SK-N-SH treated with all-trans-retinoic acid at 6 μM for 48 hours (cell line): ENCODE measurements at regions not wholly inside any gene's neighbourhood (a gene's known extent, or its start where the extent isn't known, plus 50 kb on each side); places are given as distances from the start of the nearest gene placed in this dataset.

Source experiments
- ATAC-seq: fragments of 200-7000 bp; cut with Tn5 transposase; 3 replicates; pipeline ENCODE4 v1.9.1; 2020; ENCODE audit warnings: mild to moderate bottlenecking, moderate library complexity
- ARNTL ChIP-seq: fragments of 450-650 bp; formaldehyde crosslinking; IDR thresholded peaks from 2 replicates; pipeline ENCODE4 v1.5.0; 2020; ENCODE audit warnings: low read depth, mild to moderate bottlenecking, moderate library complexity, borderline replicate concordance
- BACH2 ChIP-seq: fragments of 250-450 bp; sonication (Bioruptor Pico); IDR thresholded peaks from 2 replicates; pipeline ENCODE4 v1.9.0; 2021; ENCODE audit warnings: mild to moderate bottlenecking, borderline replicate concordance
- CSDC2 ChIP-seq: fragments of 250-450 bp; sonication (Bioruptor Pico); IDR thresholded peaks from 2 replicates; pipeline ENCODE4 v1.5.0; 2020; ENCODE audit warnings: mild to moderate bottlenecking, moderate library complexity
- ESRRG ChIP-seq: fragments of 250-450 bp; sonication (Bioruptor Pico); IDR thresholded peaks from 2 replicates; pipeline ENCODE4 v1.6.1; 2021; ENCODE audit warnings: mild to moderate bottlenecking
- GLIS3 ChIP-seq: fragments of 250-450 bp; sonication (Bioruptor Pico); IDR thresholded peaks from 2 replicates; pipeline ENCODE4 v1.5.0; 2020; ENCODE audit warnings: mild to moderate bottlenecking, moderate library complexity
- ISL1 ChIP-seq: fragments of 250-450 bp; sonication (Bioruptor Pico); IDR thresholded peaks from 2 replicates; pipeline ENCODE4 v2.1.2; 2022; ENCODE audit warnings: mild to moderate bottlenecking, moderate library complexity
- PPARA ChIP-seq: fragments of 250-450 bp; sonication (Bioruptor Pico); IDR thresholded peaks from 2 replicates; pipeline ENCODE4 v1.5.0; 2020; ENCODE audit warnings: mild to moderate bottlenecking, borderline replicate concordance
- RARB ChIP-seq: fragments of 250-450 bp; sonication (Bioruptor Pico); IDR thresholded peaks from 2 replicates; pipeline ENCODE4 v1.8.0; 2021; ENCODE audit warnings: mild to moderate bottlenecking, moderate library complexity
- SNAI2 ChIP-seq: fragments of 250-450 bp; sonication (Bioruptor Pico); IDR thresholded peaks from 2 replicates; pipeline ENCODE4 v1.5.0; 2020; ENCODE audit warnings: mild to moderate bottlenecking, moderate library complexity
- TOX ChIP-seq: fragments of 250-450 bp; sonication (Bioruptor Pico); IDR thresholded peaks from 2 replicates; pipeline ENCODE4 v1.8.0; 2021; ENCODE audit warnings: mild to moderate bottlenecking, moderate library complexity, borderline replicate concordance
- ZC3H10 ChIP-seq: fragments of 250-450 bp; sonication (Bioruptor Pico); IDR thresholded peaks from 2 replicates; pipeline ENCODE4 v1.5.1; 2021; ENCODE audit warnings: mild to moderate bottlenecking, moderate library complexity
- ZFP3 ChIP-seq: fragments of 250-450 bp; sonication (Bioruptor Pico); IDR thresholded peaks from 2 replicates; pipeline ENCODE4 v1.5.0; 2020; ENCODE audit warnings: mild to moderate bottlenecking, moderate library complexity
- ZFP30 ChIP-seq: fragments of 450-650 bp; formaldehyde crosslinking; IDR thresholded peaks from 2 replicates; pipeline ENCODE4 v1.5.0; 2022; ENCODE audit warnings: mild to moderate bottlenecking, moderate library complexity
- ZNF565 ChIP-seq: fragments of 450-650 bp; formaldehyde crosslinking; conservative IDR thresholded peaks from 2 replicates; pipeline ENCODE4 v1.5.0; 2020; ENCODE audit warnings: low read depth, mild to moderate bottlenecking, moderate library complexity
- ZNF8 ChIP-seq: fragments of 450-650 bp; formaldehyde crosslinking; IDR thresholded peaks from 2 replicates; pipeline ENCODE4 v1.5.0; 2020; ENCODE audit warnings: mild to moderate bottlenecking, moderate library complexity
- TF ChIP-seq, protein P1 (sequence below): fragments of 250-450 bp; sonication (Bioruptor Pico); IDR thresholded peaks from 2 replicates; pipeline ENCODE4 v1.8.0; 2020; ENCODE audit warnings: mild to moderate bottlenecking, moderate library complexity, borderline replicate concordance
- TF ChIP-seq, protein P2 (sequence below): fragments of 250-450 bp; sonication (Bioruptor Pico); IDR thresholded peaks from 2 replicates; pipeline ENCODE4 v1.5.0; 2020; ENCODE audit warnings: mild to moderate bottlenecking, moderate library complexity
- TF ChIP-seq, protein P3 (sequence below): fragments of 250-450 bp; sonication (Bioruptor Pico); IDR thresholded peaks from 2 replicates; pipeline ENCODE4 v1.5.1; 2021; ENCODE audit warnings: mild to moderate bottlenecking, moderate library complexity
- TF ChIP-seq, protein P4 (sequence below): fragments of 250-450 bp; sonication (Bioruptor Pico); IDR thresholded peaks from 2 replicates; pipeline ENCODE4 v1.8.0; 2021; ENCODE audit warnings: low read depth, mild to moderate bottlenecking, moderate library complexity, borderline replicate concordance

DNA sequence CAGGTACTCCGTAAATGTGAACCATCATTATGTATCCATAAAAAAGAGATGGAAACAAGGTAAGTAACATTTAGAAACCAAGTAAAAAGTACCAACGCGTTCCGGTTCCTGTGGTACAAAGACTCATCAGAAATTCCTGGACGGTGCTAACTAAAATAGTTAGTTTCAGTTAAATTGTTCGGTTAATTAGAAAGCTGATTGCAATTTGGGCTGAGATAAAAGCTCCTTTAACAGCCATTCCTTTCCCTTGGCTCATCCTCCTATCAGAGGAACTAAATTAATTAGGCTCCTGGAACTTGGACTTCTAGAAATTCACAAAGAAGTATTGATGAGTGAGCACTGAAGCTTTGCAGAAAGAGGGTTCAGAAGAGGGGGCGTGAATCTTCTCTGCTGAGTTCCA, 63.5 kb downstream of the SOX1 start (continued):
- no peak for TF ChIP-seq ZC3H10 (CRISPR knock-in tag)
- no peak for TF ChIP-seq ZNF8
- TF ChIP-seq ISL1 (CRISPR knock-in tag) = no peak
- TF ChIP-seq ZFP3 (CRISPR knock-in tag) = no peak
- TF ChIP-seq, protein P1, sequence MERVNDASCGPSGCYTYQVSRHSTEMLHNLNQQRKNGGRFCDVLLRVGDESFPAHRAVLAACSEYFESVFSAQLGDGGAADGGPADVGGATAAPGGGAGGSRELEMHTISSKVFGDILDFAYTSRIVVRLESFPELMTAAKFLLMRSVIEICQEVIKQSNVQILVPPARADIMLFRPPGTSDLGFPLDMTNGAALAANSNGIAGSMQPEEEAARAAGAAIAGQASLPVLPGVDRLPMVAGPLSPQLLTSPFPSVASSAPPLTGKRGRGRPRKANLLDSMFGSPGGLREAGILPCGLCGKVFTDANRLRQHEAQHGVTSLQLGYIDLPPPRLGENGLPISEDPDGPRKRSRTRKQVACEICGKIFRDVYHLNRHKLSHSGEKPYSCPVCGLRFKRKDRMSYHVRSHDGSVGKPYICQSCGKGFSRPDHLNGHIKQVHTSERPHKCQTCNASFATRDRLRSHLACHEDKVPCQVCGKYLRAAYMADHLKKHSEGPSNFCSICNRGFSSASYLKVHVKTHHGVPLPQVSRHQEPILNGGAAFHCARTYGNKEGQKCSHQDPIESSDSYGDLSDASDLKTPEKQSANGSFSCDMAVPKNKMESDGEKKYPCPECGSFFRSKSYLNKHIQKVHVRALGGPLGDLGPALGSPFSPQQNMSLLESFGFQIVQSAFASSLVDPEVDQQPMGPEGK (CRISPR knock-in tag) = no peak
- no peak for TF ChIP-seq CSDC2 (CRISPR knock-in tag)
- no peak for TF ChIP-seq BACH2 (CRISPR knock-in tag)

DNA sequence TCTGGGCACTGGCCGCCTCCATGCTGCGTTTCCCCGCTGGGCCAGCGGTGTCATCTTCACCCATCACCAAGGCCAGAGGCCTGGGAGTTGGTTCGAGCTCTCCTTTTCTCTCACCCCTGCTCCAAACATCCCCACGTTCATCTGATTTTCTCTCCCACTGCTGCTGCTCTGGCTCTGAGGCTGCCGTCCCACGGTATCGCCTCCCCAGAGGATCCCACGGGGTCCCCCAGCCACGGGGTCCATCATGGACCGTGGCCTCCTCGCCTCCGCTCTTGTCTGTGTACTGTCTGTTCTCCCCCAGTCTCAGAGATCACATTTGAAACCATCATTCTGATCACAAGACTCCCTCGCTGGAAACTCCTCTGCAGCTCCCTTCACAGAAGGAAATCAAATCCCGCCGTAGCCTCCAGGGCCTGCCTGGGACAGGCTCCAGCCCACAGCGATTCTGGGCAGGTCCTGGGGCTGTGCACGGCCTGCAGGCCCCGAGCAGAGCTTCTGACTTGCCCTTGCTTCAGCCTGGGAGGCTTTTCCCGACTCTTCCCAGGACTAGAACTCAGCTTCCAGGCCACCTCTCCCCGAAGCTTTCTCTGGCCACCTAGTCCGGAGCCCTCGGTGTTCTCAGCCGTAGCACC, 64.2 kb downstream of the SOX1 start:
- no peak; the same call in 2 of the 3 replicates for ATAC-seq
- TF ChIP-seq ZNF8 (no peak), ESRRG (CRISPR knock-in tag) (no peak), SNAI2 (no peak), PPARA (CRISPR knock-in tag) (no peak), ARNTL (no peak)
- TF ChIP-seq, protein P2, sequence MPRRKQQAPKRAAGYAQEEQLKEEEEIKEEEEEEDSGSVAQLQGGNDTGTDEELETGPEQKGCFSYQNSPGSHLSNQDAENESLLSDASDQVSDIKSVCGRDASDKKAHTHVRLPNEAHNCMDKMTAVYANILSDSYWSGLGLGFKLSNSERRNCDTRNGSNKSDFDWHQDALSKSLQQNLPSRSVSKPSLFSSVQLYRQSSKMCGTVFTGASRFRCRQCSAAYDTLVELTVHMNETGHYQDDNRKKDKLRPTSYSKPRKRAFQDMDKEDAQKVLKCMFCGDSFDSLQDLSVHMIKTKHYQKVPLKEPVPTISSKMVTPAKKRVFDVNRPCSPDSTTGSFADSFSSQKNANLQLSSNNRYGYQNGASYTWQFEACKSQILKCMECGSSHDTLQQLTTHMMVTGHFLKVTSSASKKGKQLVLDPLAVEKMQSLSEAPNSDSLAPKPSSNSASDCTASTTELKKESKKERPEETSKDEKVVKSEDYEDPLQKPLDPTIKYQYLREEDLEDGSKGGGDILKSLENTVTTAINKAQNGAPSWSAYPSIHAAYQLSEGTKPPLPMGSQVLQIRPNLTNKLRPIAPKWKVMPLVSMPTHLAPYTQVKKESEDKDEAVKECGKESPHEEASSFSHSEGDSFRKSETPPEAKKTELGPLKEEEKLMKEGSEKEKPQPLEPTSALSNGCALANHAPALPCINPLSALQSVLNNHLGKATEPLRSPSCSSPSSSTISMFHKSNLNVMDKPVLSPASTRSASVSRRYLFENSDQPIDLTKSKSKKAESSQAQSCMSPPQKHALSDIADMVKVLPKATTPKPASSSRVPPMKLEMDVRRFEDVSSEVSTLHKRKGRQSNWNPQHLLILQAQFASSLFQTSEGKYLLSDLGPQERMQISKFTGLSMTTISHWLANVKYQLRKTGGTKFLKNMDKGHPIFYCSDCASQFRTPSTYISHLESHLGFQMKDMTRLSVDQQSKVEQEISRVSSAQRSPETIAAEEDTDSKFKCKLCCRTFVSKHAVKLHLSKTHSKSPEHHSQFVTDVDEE = no peak
- TF ChIP-seq, protein P3, sequence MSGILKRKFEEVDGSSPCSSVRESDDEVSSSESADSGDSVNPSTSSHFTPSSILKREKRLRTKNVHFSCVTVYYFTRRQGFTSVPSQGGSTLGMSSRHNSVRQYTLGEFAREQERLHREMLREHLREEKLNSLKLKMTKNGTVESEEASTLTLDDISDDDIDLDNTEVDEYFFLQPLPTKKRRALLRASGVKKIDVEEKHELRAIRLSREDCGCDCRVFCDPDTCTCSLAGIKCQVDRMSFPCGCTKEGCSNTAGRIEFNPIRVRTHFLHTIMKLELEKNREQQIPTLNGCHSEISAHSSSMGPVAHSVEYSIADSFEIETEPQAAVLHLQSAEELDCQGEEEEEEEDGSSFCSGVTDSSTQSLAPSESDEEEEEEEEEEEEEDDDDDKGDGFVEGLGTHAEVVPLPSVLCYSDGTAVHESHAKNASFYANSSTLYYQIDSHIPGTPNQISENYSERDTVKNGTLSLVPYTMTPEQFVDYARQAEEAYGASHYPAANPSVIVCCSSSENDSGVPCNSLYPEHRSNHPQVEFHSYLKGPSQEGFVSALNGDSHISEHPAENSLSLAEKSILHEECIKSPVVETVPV (CRISPR knock-in tag) = no peak

DNA sequence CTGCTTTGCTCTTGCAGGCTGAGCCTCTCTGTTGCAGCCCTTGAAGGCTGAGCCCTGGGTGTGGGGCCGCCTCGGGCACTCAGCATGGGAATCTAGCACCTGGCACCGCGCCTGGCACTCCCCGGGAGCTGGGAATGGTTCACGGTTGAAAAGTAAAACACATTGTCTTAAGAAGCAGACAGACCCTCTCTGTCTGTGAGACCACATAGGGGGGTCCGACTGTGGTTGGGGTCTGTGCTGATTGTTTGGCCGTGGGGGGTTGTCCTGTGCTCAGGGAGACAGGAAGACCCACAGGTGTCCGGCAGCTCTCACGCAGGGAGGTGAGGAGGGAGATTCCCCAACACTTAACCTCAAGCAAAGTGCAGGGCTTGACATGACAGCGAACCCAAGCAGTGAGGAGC, 64.8 kb downstream of the SOX1 start:
- no peak for TF ChIP-seq GLIS3 (CRISPR knock-in tag)
- TF ChIP-seq, protein P4, sequence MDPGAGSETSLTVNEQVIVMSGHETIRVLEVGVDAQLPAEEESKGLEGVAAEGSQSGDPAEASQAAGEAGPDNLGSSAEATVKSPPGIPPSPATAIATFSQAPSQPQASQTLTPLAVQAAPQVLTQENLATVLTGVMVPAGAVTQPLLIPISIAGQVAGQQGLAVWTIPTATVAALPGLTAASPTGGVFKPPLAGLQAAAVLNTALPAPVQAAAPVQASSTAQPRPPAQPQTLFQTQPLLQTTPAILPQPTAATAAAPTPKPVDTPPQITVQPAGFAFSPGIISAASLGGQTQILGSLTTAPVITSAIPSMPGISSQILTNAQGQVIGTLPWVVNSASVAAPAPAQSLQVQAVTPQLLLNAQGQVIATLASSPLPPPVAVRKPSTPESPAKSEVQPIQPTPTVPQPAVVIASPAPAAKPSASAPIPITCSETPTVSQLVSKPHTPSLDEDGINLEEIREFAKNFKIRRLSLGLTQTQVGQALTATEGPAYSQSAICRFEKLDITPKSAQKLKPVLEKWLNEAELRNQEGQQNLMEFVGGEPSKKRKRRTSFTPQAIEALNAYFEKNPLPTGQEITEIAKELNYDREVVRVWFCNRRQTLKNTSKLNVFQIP (CRISPR knock-in tag) = no peak
- no peak for TF ChIP-seq RARB (CRISPR knock-in tag)
- TF ChIP-seq ZFP30 = no peak
- TF ChIP-seq, protein P2 = no peak
- no peak for TF ChIP-seq ZNF8
- TF ChIP-seq SNAI2 = no peak
- no peak for TF ChIP-seq ZNF565 (CRISPR knock-in tag)
- TF ChIP-seq, protein P3 (CRISPR knock-in tag) = no peak
- TF ChIP-seq BACH2 (CRISPR knock-in tag) = no peak
- no peak for TF ChIP-seq ISL1 (CRISPR knock-in tag)
- TF ChIP-seq TOX (CRISPR knock-in tag) = no peak
- TF ChIP-seq, protein P1 (CRISPR knock-in tag) = no peak
- ATAC-seq = no peak
